ENCODE measurements at regions not wholly inside any gene's neighbourhood (a gene's known extent, or its start where the extent isn't known, plus 50 kb on each side); places are given as distances from the start of the nearest gene placed in this dataset.

DNA sequence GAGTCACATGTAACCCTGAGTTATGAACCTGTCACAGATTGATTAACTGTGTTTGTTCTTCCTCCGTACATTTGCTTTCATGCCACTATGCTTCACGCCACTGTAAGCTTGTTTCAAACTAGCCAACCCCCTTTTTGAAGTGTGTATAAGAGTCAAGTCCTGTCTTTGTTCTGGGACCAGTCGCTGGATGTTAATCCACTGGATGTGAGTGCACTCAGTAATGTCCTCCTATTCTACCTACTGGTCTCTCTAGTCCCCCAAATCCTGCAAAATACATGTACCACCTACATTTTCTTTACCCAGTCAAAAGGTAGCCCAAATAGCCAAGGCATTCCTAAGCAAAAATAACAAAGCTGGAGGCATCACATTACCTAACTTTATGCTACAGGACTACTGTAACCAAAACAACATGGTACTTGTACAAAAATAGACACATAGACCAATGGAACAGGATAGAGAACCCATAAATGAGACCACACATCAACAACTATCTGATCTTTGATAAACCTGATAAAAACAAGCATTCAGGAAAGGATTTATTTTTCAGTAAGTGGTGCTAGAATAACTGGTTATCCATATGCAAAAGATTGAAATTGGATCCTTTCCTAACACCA, 1139.1 kb upstream of the SEMA6A start:
- no peak for DNase-seq (ENCODE audit: low read depth)

DNA sequence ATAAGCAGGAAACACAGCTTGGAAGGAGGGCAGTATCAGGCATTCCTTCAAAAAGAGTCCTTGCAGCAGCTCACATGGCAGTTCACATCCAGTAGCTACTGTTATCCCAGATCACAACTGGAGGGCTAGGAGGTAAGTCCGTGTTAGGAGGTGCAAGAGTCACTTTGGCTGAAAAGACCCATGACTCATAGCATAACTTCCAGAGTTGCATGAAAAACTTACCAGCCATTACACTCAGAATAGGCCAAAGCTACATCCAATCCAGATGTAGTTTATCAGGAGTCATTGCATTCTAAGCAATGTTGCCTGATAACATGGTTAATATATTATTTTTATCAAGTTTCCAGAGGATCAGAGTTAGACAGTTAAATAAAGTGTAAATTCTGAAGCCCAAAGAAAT, 1126.4 kb upstream of the SEMA6A start:
- no peak for DNase-seq (ENCODE audit: low read depth)

DNA sequence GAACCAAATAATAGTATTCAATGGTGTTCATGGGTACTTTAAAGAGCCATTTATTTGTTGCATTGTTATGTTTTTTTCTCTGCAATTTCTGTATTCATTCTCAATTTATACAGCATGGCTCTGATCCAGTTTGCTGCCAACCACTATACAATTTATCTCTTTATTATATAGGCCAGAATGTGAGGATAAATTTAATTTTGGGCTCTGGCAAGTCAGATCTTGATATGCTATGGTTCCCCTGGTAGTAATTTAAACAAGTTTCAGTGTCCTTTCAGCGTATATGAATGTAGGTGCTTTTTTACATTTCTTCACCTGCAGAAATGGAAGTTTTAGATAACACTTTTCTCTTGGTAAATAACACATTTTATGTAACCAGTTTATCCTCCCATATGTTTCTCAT, 1118.0 kb upstream of the SEMA6A start:
- no peak for DNase-seq (ENCODE audit: low read depth)

DNA sequence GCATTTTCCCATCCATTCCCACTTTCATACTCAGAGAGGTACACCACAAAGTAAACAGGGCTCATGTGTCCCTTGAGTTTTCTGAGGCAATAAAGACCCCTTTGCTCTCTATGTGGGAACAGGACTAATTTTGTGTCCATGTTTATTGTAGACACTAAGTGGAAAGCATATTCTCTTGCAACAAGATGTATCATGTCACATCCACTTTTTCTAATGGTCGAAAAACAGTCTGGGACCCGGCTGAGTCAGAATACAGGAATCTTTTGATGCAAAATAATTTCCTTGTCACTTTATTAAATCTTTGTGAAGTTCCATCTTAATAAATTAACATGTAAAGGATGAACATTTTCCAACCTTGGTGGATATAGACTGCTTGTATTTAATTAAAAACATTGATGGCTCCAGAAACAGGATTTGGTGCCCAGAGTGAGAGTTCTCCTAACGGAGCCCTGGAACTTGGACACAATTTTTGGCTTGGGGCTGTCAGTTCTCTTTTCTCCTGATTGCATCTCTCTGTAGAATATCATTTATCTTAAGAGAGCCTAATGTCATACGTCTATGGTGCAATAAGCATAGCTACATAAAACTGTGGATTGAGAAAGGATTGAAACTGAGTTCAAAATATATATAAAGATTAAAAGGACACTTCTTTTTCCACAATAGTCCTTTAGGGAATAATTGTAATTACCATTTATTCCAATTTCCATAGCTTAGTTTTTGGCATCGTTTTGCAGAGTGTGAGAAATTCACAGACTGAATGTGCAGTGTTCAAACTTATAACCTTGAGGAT, 1116.7 kb upstream of the SEMA6A start:
- DNase-seq (ENCODE audit: low read depth): no peak

DNA sequence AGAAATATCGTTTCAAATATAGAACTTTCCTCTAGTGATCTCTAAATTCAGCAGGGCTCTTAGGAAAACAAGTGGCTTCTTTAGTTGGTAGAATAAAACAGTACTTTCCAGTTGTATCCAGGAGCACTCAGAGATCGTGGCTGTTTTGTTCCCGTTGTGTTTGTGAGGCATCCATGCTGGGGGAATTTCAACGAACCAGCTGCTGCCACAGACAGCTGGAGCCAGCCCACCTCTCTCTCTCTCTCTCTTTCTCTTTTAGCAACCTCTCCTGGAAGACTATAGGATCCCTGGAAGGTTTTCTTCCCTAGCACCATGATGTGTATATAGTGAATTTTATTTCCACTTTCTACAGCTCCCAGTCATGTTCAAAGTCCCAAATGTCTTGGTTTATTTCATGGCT, 1116.0 kb upstream of the SEMA6A start:
- no peak for DNase-seq (ENCODE audit: low read depth)

DNA sequence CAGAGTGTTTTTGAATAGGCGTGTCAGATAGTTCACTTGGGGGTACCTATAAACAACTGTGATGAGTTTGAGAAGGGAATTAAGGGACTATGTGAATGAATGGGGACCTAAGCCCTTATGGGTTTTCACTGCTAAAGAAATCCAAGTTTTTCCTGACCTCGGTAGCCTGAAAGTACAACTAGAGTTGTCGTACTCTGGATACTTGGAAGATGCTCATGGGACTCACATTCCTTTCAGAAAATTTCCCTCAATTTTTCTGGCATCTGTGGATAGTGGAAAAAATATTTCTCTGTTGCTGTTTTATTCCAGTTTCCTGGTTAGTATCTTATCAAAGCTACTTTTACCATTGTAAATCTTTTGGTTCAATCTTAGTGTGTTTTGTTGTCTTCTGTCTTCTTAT, 1112.3 kb upstream of the SEMA6A start:
- no peak for DNase-seq (ENCODE audit: low read depth)

DNA sequence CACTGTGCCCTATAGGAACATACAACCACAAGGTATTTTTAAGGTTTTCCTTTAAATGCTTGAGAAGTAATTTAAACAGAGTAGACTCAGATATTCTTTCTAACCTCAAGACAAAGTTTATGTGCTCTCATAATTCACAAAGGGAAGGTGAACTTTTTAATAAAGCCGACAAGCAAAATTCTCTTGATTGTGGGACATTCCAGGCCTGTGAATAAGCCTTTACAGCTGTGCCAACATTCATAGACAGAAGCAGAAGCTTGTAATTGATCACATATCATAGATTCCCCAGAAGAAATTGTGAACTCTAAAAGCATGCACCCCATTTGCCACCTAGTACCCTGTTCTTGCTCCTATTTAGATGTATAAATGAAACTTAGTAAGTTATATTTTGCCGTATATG, 1107.8 kb upstream of the SEMA6A start:
- no peak for DNase-seq (ENCODE audit: low read depth)

DNA sequence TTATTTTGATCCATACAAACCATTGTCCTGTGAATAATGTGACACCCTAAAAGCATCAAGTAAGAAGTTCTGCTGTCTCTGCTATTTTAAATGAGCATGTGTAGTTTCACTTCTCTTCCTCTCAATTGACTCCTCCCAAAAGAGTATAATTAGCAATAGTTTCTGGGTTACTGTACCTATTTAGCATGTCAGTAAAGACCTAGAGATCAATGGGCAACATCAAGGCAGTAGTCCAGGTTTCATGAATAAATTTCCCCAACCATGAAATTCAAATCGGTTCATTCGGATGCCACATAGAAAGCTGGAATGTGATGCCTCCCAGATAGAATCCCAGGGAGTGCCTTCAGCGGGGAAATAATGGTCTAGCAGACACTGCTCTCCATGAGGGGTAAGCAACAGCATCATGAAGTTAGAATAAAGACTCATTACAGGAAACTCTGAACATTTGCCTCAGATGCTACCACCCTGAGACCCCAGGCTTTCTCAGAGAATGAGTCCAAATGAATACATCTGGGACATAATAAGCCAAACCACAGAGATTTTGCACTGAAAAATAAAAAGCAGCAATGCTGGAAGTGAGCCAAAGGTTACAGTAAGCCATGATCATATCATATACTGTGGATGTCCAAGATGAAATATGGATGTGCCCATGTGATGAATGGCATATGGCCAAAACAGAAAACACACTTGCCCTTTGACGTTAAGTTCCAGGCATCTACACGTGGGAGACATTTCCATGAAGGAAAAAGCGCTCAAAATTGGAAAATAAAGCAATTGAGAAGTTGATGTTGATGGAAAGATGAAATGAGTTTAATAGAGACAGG, 1107.0 kb upstream of the SEMA6A start:
- DNase-seq (ENCODE audit: low read depth): no peak

DNA sequence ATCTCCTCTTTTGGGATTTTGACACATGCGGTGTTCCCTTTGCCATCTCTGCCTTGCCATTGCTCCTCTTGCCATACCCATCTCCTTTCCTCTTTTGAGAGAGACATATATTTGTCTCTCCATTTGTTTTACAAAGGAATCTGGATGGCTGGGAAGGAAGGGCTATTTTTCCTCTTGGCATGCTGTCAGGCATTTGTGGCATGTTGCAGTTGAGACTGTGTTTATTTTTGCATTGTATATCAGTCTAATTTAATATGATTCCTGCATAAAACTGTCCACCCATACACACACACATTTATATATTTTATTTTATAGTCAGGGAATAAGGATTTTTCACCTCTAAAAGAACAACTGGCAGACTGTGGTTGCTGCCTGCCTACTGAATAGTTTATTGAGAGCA, 1105.8 kb upstream of the SEMA6A start:
- DNase-seq (ENCODE audit: low read depth): no peak

DNA sequence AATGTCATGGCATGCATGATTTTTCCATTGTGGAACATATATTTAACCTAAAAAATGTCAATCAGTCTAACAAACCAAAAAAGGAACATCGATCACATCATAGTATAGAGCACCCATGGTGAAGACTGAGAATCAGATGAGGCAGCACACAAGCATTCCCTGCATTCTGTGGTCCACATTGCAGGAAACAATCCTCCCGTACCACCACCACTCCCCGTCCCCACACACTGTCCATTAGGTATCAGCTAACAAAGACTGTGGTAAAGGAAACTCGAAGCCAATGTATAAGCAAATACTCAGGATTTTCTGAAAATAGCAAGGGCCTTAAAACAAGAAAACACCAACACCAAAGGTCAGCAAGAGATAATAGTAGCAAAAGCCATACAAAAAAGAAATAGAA, 1104.4 kb upstream of the SEMA6A start:
- DNase-seq (ENCODE audit: low read depth): no peak

DNA sequence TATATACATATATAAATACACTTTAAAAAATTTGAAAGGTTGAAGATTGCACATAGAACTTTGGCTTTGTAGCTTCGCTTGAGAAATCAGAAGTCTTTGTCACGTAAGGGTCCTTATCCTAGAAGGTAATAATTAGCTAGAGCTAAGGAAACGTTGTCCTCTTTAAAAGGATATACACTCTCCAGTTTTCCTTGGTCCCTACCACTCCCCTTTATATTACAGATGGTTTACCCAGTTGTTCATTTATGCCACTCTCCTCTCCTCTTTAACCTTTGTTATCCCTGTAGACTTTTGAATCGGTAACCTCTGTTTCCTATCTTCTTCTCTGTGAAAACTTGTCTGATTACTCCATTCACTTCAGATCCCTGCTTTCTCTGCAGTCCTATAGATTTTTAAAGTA, 1101.0 kb upstream of the SEMA6A start:
- no peak for DNase-seq (ENCODE audit: low read depth)

DNA sequence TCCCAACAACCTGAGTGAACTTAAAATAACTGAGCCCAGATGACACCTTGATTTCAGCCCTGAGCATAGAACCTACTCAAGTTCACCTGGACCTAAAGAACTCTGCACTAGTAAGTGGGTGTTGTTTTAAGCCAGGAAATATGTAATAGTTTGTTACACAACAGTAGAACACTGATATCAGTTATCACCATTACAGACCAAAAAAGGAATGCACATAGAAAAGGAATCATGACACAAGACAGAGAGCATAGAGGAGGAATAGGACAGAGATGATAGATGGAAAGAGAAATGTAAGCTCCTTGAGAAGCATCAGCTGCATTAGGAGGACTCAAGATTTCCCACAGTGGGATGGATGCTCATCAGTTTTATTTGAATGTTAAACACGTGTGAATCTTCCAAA, 1096.9 kb upstream of the SEMA6A start:
- DNase-seq (ENCODE audit: low read depth): no peak

DNA sequence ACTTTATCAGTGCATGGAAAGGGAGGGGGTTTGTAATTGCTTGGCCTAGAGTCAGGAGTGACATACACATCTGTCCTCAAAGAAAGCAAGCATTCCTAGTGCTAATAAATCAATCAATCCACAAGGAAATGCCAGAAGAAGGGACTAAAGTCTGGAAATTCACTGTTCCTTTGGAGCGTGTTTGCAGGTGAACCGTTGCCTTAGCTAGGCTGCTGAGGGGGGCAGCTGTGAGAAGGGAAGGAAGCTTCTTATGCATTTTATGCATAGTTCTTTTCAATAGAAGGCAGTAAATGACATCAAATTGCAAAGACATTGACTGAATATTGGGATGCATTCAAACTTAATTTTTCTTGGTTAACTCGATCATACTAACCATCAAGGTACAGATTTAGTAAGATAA, 1092.5 kb upstream of the SEMA6A start:
- no peak for DNase-seq (ENCODE audit: low read depth)

DNA sequence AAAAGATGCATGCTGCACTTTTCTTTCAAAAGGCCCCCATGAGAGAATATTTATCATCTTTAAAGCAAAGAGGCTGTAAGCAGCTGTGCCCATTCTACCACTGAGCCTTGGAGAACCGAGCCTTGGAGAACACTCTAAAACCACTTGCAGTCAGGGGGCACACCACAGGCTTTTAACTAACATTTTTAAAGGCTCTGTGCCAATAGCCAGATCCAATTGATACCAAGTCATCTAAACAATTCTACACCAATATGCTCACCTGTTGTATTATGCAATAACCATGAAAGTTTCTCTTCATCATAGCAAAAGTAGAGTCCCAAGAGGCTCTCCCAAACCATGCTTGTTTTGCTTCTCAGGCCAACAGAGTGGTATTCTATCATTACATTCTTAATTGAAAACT, 1090.5 kb upstream of the SEMA6A start:
- no peak for DNase-seq (ENCODE audit: low read depth)

DNA sequence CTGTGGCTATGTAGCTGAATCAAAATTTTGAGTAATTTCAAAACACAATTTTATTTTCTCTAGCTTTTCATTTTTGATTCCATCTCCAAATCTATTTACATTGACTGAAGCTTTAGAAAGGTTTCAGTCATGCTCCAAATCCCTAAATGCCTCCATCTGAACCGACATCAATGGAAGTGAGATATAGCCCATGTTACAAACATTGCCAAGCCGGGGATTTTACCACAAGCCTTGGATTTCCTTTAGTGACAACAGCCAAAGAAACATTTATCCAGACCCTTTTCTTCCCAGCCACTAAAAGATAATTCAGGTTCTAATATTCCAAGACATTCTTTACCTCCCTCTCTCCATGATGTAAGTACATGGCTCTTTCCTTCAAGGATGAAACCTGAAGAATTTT, 1087.7 kb upstream of the SEMA6A start:
- DNase-seq (ENCODE audit: low read depth): no peak

DNA sequence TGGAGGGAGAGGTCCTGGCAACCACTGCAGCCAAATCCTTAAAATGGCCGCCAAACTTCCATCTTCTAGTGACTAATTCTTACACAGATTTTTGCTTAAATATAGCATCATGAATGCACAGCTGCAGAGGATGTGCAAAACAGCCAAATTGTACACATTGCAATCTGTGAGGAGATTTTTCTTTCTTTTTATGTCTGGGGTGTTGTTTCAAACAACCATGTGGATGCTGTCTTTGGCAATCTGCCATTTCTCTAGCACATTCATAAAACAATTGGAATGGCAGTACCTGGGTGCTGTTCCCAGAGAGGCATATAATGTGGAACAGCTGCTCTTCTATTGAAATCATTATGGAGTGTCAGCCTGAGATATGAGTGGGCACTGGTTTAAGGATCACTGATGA, 1082.9 kb upstream of the SEMA6A start:
- DNase-seq (ENCODE audit: low read depth): no peak

DNA sequence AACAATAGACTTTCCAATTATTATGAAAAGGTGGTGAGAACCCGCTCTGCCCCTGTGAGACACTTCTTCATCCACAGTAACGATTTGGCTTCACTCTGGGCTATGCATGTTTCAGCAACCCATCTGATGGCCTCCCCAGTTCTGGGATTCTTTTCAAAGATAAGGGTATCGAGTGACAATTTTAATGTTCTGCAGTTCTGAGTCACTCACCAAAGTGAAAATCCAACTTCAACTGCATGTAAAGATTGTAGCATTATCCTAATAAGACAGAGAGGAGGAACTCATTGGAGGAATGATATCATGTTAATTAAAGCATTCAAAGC, 1078.3 kb upstream of the SEMA6A start:
- DNase-seq (ENCODE audit: low read depth): no peak

DNA sequence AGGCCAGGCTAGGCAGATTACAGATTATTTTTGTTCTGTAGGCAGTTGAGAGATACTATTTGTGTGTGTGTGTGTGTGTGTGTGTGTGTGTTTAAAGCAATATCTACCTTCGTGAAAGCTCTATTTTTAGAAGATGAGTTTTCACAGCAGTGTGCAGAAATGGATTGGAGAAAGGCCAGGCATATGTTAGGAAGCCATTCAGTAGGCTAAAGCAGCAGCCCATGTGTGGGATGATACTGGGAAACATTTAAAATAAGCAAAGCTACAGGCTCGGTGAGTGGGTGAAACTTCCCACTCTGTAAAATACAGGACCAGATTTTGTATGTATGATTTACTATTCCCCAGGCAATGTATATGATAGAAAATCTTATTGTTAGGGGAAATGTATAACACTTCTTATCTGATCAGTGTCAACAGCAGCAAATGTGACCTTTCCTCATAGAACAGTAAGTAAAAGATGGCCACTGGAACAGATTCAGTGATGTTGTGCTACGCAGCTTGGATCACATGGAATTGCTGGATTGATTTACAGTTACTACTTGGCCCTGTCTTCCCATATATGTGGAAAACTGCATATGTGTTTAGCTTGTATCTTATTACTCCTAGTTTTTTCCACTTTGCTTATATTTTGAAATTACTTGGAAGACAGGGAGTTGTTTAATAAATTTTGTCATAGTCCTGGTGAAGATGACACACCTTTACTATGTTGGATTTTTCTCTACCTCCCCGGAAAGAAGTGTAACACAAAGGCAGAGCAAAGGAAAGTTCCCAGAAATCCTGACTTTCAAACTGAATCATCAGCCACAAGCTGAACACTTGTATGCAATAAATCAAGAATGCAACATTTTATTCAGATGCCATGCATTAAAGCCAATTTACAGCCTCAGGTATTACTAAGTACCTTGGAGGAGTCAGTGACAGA, 1077.7 kb upstream of the SEMA6A start:
- no peak for DNase-seq (ENCODE audit: low read depth)

DNA sequence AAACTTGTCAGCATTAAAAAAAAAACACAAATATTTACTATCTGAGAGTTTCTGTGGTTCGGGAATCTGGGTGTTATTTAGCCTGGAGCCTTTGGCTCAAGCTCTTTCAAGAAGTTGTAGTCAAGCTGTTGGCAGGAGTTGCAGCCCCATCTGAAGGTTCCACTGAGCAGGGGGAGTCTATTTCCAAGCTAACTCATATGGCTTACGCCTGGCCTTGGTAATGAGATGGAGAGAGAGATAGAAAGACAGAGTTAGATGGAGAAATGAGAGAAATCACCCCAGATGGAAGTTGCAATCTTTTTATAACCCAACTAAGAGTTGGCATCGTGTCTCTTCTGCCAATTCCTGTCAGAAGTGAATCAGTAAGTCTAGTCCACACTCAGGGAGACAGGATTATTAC, 1075.2 kb upstream of the SEMA6A start:
- no peak for DNase-seq (ENCODE audit: low read depth)

DNA sequence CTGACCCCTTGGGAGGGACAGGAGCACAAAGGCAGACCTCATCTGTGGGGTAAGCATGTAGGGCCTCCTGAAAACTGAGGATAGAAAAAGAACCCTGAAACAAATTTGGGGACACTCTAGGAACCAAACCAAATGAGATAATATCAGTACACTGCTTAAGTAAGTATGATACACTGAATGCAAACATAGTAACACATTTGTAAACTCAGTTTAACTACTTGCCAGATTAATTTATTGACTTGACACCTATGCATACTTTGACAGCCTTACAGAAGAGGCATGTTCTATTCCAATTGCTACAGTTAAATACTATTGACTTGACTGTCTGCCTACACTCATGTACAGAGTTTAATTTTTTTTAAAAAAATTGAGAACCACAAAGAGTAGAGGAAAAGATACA, 1070.8 kb upstream of the SEMA6A start:
- DNase-seq (ENCODE audit: low read depth): no peak

DNA sequence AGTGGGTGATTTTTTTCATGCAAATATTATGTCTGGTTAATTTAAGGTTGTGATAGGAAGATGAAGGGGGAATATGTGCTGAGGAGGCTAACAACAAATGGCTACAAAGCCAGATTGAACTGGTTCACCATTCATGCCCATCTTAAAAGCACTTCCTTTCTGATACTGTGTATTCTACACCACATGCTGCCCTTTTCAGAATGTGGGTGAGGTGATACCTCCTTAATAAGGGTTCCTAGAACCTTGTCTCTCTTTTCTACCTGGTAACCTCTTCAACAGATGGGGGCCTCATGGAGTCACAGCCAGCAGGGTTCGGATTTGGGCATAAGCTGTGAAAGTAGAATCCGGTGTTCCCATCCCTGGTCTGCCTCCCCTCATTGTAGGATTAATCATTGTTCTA, 1064.0 kb upstream of the SEMA6A start:
- no peak for DNase-seq (ENCODE audit: low read depth)

DNA sequence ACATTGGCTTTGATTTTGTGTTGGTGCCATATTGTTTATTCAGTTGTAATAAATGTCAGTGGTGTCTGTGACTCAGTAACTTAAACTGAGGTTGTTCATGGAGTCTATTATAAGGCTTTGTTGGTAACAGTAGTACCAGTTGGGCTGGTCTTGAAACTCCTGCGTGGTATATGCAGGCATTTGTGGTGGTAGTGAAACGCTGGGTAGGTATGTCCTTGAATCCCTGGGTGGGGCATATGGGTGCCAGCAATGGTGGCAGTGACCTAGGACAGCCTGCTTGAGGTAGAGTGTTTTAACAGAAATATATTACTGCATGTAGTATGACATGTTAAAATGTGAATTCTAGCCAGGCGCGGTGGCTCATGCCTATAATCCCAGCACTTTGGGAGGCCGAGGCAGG, 1058.5 kb upstream of the SEMA6A start:
- no peak for DNase-seq (ENCODE audit: low read depth)
